Tibial nerve (tissue), 4 donors: ENCODE measurements at regions not wholly inside any gene's neighbourhood (a gene's known extent, or its start where the extent isn't known, plus 50 kb on each side); places are given as distances from the start of the nearest gene placed in this dataset.

Source experiments
- DNase-seq, 2 donors: peaks; one replicate each; pipeline ENCODE4 v3.0.0-alpha.2; 2019; ENCODE audit warnings: low spot score in 2 of 2
- H3K27ac ChIP-seq, 4 donors: fragments of 200-600 bp; sonication (generic) in 3 of 4; one replicate each; pipeline ENCODE4 v1.5.1; 2017 to 2019; ENCODE audit warnings: mild to moderate bottlenecking in 1 of 4
- H3K27me3 ChIP-seq, 2 donors: fragments of 200-600 bp; sonication (generic) in 1 of 2; one replicate each; pipeline versions ENCODE4 v1.5.1 to v1.6.0; 2017 to 2019
- H3K36me3 ChIP-seq, 3 donors: fragments of 200-600 bp; sonication (generic); one replicate each; pipeline ENCODE4 v1.5.1; 2018 to 2019
- H3K4me1 ChIP-seq, 4 donors: fragments of 200-600 bp; sonication (generic) in 3 of 4; one replicate each; pipeline ENCODE4 v1.5.1; 2017 to 2019
- H3K4me3 ChIP-seq, 4 donors: fragments of 200-600 bp; sonication (generic) in 3 of 4; one replicate each; pipeline ENCODE4 v1.5.1; 2017 to 2019; ENCODE audit warnings: mild to moderate bottlenecking in 1 of 4, moderate library complexity in 1 of 4
- H3K9me3 ChIP-seq, 4 donors: fragments of 200-600 bp; sonication (generic) in 3 of 4; one replicate each; pipeline ENCODE4 v1.5.1; 2017 to 2019
- EP300 ChIP-seq, 2 donors: sonication (generic); formaldehyde crosslinking; IDR thresholded peaks; one replicate each; pipeline ENCODE4 v1.6.1; 2017; ENCODE audit warnings: antibody characterized with exemption in 2 of 2, mild to moderate bottlenecking in 1 of 2
- POLR2A ChIP-seq, 2 donors: fragments of 450-650 bp; IDR thresholded peaks; one replicate each; pipeline ENCODE4 v1.6.1; 2017; ENCODE audit warnings: antibody characterized with exemption in 2 of 2, mild to moderate bottlenecking in 2 of 2, moderate library complexity in 2 of 2
- WGBS, 2 donors: methylation state at CpG; one replicate each; pipeline ENCODE4 v1.1.5; 2018; 5-methylcytosine and 5-hydroxymethylcytosine counted together
- TF ChIP-seq, protein P1 (sequence below), 5 experiments: fragments of 200-600 bp in 3 of 5; fragments of 450-650 bp in 2 of 5; sonication (generic) in 3 of 5; IDR thresholded peaks; one replicate each; pipeline ENCODE4 v1.5.1; 2016 to 2019; ENCODE audit warnings: antibody characterized with exemption in 5 of 5, mild to moderate bottlenecking in 3 of 5, moderate library complexity in 2 of 5

DNA sequence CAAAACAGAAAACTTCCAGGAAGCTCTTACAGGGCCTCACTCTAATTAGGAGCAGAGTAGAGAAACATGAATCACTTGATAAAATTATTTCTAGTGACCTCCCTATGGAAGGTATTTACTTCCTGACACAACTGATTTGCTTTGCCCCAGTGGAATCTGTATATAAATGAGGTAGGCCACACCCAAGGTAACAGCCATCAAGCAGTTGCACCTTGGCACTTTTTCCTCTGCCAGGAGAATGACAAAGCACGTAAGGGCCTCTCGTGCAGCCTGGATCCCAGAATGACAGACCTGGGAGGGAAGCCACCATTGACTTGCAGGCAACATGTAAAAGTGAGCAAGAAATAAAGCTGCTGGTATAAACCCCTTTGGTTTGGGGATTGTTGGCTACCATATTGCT, 620.0 kb upstream of the SLC39A10 start:
- H3K4me1 ChIP-seq, result no peaks in the 10 kb centered on the region
- no peak for DNase-seq
- no peaks in the 10 kb centered on the region for H3K9me3 ChIP-seq
- no peaks in the 10 kb centered on the region for H3K36me3 ChIP-seq
- no peak for TF ChIP-seq EP300 (IDR thresholded peaks at IDR 0.05)
- 88 to 98% methylated on average over 2 of the region's 2 CpGs for WGBS, 2 donors
- no peak overlapping the region for H3K4me3 ChIP-seq
- H3K27ac ChIP-seq, result no peak overlapping the region
- H3K27me3 ChIP-seq, result no peaks in the 10 kb centered on the region

DNA sequence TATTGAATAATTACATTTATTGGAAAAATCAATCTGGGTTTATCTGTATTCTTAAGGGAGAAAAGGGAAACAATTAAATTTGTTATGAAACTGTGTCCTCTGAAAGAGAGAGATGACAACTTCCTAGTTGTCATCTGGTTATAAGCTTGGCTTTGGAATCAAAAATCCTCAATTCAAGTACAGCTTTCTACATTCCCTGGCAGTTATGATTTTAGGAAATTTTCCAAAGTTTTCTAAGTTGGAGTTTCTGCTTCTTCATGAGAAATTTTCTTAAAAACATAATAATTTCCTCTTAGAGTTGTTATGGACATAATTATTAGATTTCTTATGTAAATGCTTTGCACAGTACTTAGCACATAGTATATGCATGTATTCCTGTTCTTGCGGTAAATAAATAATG, 625.6 kb upstream of the SLC39A10 start:
- no peak overlapping the region for H3K4me3 ChIP-seq
- DNase-seq, result no peak
- no peaks in the 10 kb centered on the region for H3K4me1 ChIP-seq
- no peaks in the 10 kb centered on the region for H3K27me3 ChIP-seq
- TF ChIP-seq, protein P1, sequence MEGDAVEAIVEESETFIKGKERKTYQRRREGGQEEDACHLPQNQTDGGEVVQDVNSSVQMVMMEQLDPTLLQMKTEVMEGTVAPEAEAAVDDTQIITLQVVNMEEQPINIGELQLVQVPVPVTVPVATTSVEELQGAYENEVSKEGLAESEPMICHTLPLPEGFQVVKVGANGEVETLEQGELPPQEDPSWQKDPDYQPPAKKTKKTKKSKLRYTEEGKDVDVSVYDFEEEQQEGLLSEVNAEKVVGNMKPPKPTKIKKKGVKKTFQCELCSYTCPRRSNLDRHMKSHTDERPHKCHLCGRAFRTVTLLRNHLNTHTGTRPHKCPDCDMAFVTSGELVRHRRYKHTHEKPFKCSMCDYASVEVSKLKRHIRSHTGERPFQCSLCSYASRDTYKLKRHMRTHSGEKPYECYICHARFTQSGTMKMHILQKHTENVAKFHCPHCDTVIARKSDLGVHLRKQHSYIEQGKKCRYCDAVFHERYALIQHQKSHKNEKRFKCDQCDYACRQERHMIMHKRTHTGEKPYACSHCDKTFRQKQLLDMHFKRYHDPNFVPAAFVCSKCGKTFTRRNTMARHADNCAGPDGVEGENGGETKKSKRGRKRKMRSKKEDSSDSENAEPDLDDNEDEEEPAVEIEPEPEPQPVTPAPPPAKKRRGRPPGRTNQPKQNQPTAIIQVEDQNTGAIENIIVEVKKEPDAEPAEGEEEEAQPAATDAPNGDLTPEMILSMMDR (IDR thresholded peaks at IDR 0.05), result no peak
- TF ChIP-seq POLR2A (IDR thresholded peaks at IDR 0.05) (no peak), EP300 (IDR thresholded peaks at IDR 0.05) (no peak)
- no peaks in the 10 kb centered on the region for H3K36me3 ChIP-seq
- 92 to 98% methylated on average over 1 of the region's 1 CpG for WGBS, 2 donors
- no peaks in the 10 kb centered on the region for H3K9me3 ChIP-seq
- H3K27ac ChIP-seq, result no peak overlapping the region

DNA sequence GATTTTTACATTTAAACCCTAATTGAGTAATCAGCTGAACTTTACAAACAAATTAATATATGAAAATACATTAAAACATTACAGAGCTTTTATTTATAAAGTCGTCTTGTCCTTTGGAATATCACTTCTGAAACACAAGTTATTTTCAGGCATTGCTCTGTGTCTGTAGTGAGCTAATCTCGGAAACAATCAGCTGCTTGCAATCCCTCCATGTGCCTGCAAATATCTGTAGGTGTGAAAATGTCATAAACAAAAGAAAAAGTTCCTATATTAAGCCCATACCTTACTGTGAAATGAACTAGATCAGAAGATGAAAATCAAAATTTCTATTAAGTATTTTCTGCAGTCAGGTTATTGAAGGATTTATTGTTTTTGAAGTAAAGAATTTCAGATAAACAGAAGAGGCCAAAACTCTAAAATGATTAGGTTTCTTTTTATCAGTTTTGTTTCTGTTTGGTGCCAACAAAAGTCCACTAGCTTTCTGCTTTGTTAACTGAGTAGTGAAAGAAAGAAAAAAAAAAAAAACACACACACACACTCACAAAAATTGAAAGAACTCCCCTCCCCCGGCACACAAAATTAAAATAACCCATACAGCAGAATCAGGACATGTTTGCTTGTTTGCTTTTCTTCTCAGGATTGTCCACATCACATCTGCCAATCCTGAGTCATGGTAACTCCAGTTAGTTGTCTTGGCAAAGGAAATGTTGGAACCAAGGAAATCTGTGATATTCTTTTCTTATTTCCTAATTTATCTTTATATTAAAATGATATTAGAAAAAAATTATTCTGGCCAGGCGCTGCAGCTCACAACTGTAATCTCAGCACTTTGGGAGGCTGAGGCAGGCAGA, 627.0 kb upstream of the SLC39A10 start:
- no peak overlapping the region for H3K27ac ChIP-seq
- no peak for DNase-seq
- no peaks in the 10 kb centered on the region for H3K4me1 ChIP-seq
- no peaks in the 10 kb centered on the region for H3K9me3 ChIP-seq
- H3K36me3 ChIP-seq, result no peaks in the 10 kb centered on the region
- H3K27me3 ChIP-seq, result no peaks in the 10 kb centered on the region
- TF ChIP-seq, protein P1 (IDR thresholded peaks at IDR 0.05), result no peak
- TF ChIP-seq POLR2A (IDR thresholded peaks at IDR 0.05) (no peak), EP300 (IDR thresholded peaks at IDR 0.05) (no peak)
- H3K4me3 ChIP-seq, result no peak overlapping the region
- WGBS, 2 donors, result 62 to 73% methylated on average over 4 of the region's 4 CpGs

DNA sequence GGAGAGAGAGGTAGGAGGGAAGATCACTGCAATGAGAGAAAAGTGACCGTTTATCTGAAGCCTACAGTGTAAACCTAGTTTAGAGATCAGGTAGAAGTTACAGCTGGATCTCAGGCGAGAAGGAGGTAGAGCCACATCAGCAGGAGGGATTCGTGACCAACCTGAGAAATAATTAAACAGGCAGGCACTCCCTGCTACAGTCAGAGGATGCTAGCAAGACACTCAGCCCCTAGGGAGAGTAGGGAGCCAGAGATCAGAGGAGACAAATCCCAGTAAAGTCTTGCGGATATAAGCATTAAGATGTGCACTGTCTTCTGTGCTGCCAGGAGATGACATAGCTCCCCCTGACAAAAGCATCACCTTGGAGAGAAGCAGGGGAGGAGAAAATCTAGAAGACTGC, 629.1 kb upstream of the SLC39A10 start:
- 69 to 72% methylated on average over 4 of the region's 4 CpGs for WGBS, 2 donors
- no peaks in the 10 kb centered on the region for H3K36me3 ChIP-seq

DNA sequence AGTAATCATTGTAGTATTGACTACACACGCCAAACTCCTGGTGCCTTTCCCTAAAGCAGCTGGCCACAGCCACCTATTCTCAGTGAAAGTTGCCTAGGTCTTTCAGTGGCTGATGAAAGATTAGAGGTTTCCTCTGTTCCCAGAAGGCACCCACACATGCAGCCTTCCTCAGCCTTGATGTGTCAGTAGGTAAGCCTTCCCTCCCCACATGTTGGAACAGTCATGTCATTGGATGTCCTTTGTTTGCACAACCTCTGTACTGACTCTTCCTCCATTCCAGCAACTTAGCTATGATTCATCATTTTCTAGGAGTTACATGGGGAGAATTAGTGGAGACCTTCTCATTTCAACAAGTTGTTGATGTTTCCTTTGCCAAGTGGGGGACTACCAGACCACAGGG, 630.8 kb upstream of the SLC39A10 start:
- Histone ChIP-seq H3K36me3 (no peaks in the 10 kb centered on the region), H3K27me3 (no peaks in the 10 kb centered on the region), H3K27ac (no peak overlapping the region), H3K4me1 (no peaks in the 10 kb centered on the region), H3K4me3 (no peak overlapping the region), H3K9me3 (no peaks in the 10 kb centered on the region)
- WGBS, 2 donors, result 92 to 94% methylated on average over 1 of the region's 1 CpG
- TF ChIP-seq EP300 (IDR thresholded peaks at IDR 0.05) (no peak), POLR2A (IDR thresholded peaks at IDR 0.05) (no peak)
- TF ChIP-seq, protein P1 (IDR thresholded peaks at IDR 0.05), result no peak
- no peak for DNase-seq

More for the DNA sequence above, 629.1 kb upstream of the SLC39A10 start:
- H3K27me3 ChIP-seq, result no peaks in the 10 kb centered on the region
- no peaks in the 10 kb centered on the region for H3K9me3 ChIP-seq
- no peak for DNase-seq
- H3K27ac ChIP-seq, result no peak overlapping the region
- no peak overlapping the region for H3K4me3 ChIP-seq
- TF ChIP-seq POLR2A (IDR thresholded peaks at IDR 0.05) (no peak), EP300 (IDR thresholded peaks at IDR 0.05) (no peak)
- TF ChIP-seq, protein P1 (IDR thresholded peaks at IDR 0.05), result no peak
- H3K4me1 ChIP-seq, result no peaks in the 10 kb centered on the region
